H1 (cell line): ENCODE measurements at regions not wholly inside any gene's neighbourhood (a gene's known extent, or its start where the extent isn't known, plus 50 kb on each side); places are given as distances from the start of the nearest gene placed in this dataset.

Experiments
- CTCF ChIA-PET: fragments of 300-600 bp; sonication (Branson Sonifier 250); formaldehyde crosslinking; loops from one replicate; lab custom pipeline; 2021; ENCODE audit not compliant: partially characterized antibody; lab: Charles Lee
- POLR2A ChIA-PET: fragments of 300-600 bp; sonication (Branson Sonifier 250); formaldehyde crosslinking; loops from one replicate; lab custom pipeline; 2021; ENCODE audit warnings: inconsistent platforms; ENCODE audit not compliant: partially characterized antibody; lab: Charles Lee
- DNase-seq, 2 experiments: peaks; one replicate each; pipeline versions ENCODE4 v3.0.0 to v3.0.0-alpha.2; 2010 to 2022; ENCODE audit warnings: low spot score in 2 of 2, low read depth in 1 of 2, mixed read lengths in 1 of 2
- FAIRE-seq: peaks from 2 replicates; lab custom pipeline; 2011; peaks lifted over from hg19 to GRCh38; lab: Jason Lieb, UNC
- H2AFZ ChIP-seq: 2 replicates; pipeline ENCODE4 v1.8.1; 2012; ENCODE audit warnings: low read length, inconsistent platforms
- H2AK5ac ChIP-seq: 2 replicates; pipeline ENCODE4 v1.6.1; 2013; ENCODE audit warnings: low read depth, low read length
- H2BK120ac ChIP-seq: replicated peaks from 2 replicates; pipeline ENCODE3; 2013; ENCODE audit warnings: low read depth, low read length, inconsistent platforms
- H2BK12ac ChIP-seq: 2 replicates; pipeline ENCODE4 v1.6.1; 2013; ENCODE audit warnings: low read depth, low read length
- H2BK15ac ChIP-seq: 2 replicates; pipeline ENCODE4 v1.6.1; 2013; ENCODE audit warnings: low read length
- H2BK20ac ChIP-seq: 2 replicates; pipeline ENCODE4 v1.6.1; 2013; ENCODE audit warnings: low read length
- H2BK5ac ChIP-seq: 2 replicates; pipeline ENCODE4 v1.6.1; 2013; ENCODE audit warnings: low read depth, low read length
- H3K14ac ChIP-seq: 2 replicates; pipeline ENCODE4 v1.6.1; 2013; ENCODE audit warnings: inconsistent platforms; ENCODE audit not compliant: insufficient read length
- H3K18ac ChIP-seq: 2 replicates; pipeline ENCODE4 v1.6.1; 2013; ENCODE audit warnings: low read length; ENCODE audit errors: extremely low read depth
- H3K23ac ChIP-seq: 2 replicates; pipeline ENCODE4 v1.6.1; 2013; ENCODE audit warnings: inconsistent platforms; ENCODE audit not compliant: insufficient read length
- H3K23me2 ChIP-seq: 2 replicates; pipeline ENCODE4 v1.6.1; 2013; ENCODE audit warnings: low read depth, low read length
- H3K27ac ChIP-seq: 2 replicates; pipeline ENCODE4 v1.6.1; 2011; ENCODE audit warnings: low read depth, low read length, inconsistent platforms
- H3K27me3 ChIP-seq, 4 experiments: replicated peaks in 1 of 4; 1 replicate in 1 of 4; 2 replicates in 3 of 4; pipeline versions ENCODE4 v1.6.1 to v1.8.1; 2011 to 2013; ENCODE audit warnings: low read length in 3 of 4, mild to moderate bottlenecking in 3 of 4, inconsistent platforms in 2 of 4, mixed read lengths in 2 of 4, moderate library complexity in 1 of 4; ENCODE audit not compliant: control insufficient read depth in 3 of 4, insufficient read depth in 3 of 4; ENCODE audit errors: extremely low read depth in 1 of 4
- H3K36me3 ChIP-seq, 4 experiments: 2 replicates each; pipeline versions ENCODE4 v1.6.1 to v1.8.1; 2011 to 2013; ENCODE audit warnings: mild to moderate bottlenecking in 4 of 4, low read length in 3 of 4, moderate library complexity in 2 of 4, control low read depth in 1 of 4, inconsistent platforms in 1 of 4; ENCODE audit not compliant: insufficient read depth in 4 of 4, control insufficient read depth in 2 of 4
- H3K4ac ChIP-seq: replicated peaks from 2 replicates; pipeline ENCODE3; 2013; ENCODE audit warnings: low read length, low read depth, mixed read lengths, inconsistent platforms; ENCODE audit not compliant: insufficient read length
- H3K4me1 ChIP-seq, 4 experiments: replicated peaks in 1 of 4; 1 replicate in 1 of 4; 2 replicates in 3 of 4; pipeline versions ENCODE4 v1.6.1 to v1.8.1; 2011 to 2013; ENCODE audit warnings: low read length in 3 of 4, inconsistent platforms in 2 of 4, mixed read lengths in 1 of 4; ENCODE audit not compliant: insufficient read depth in 4 of 4, control insufficient read depth in 3 of 4
- H3K4me2 ChIP-seq, 2 experiments: 2 replicates each; pipeline versions ENCODE4 v1.6.1 to v1.8.1; 2011 to 2013; ENCODE audit warnings: low read depth in 2 of 2, low read length in 2 of 2, control low read depth in 1 of 2, inconsistent platforms in 1 of 2, mild to moderate bottlenecking in 1 of 2; ENCODE audit not compliant: insufficient read depth in 1 of 2
- H3K4me3 ChIP-seq, 4 experiments: fragments of 200-600, 300-600 bp in 1 of 4; sonication (generic), shearing (Covaris generic), sonication (Bioruptor Twin) in 1 of 4; 2 replicates each; pipeline versions ENCODE4 v1.5.1 to v1.8.1; 2011 to 2016; ENCODE audit warnings: low read length in 4 of 4, low read depth in 3 of 4, control low read depth in 2 of 4, inconsistent platforms in 2 of 4, mild to moderate bottlenecking in 2 of 4, mixed read lengths in 1 of 4, moderate library complexity in 1 of 4; ENCODE audit not compliant: insufficient read depth in 2 of 4; ENCODE audit errors: extremely low read depth in 1 of 4
- H3K56ac ChIP-seq: replicated peaks from 2 replicates; pipeline ENCODE3; 2013; ENCODE audit warnings: low read depth, mild to moderate bottlenecking, mixed read lengths, low read length, inconsistent platforms; ENCODE audit not compliant: insufficient read length
- H3K79me1 ChIP-seq: 2 replicates; pipeline ENCODE4 v1.6.1; 2013; ENCODE audit warnings: low read depth, low read length, control low read depth
- H3K79me2 ChIP-seq, 2 experiments: 2 replicates each; pipeline versions ENCODE4 v1.6.1 to v1.8.1; 2012 to 2013; ENCODE audit warnings: low read length in 2 of 2, mild to moderate bottlenecking in 2 of 2, inconsistent platforms in 1 of 2; ENCODE audit not compliant: insufficient read depth in 2 of 2, control insufficient read depth in 1 of 2
- H3K9ac ChIP-seq, 4 experiments: replicated peaks in 1 of 4; 1 replicate in 1 of 4; 2 replicates in 3 of 4; pipeline versions ENCODE4 v1.6.1 to v1.8.1; 2011 to 2013; ENCODE audit warnings: low read depth in 3 of 4, low read length in 3 of 4, control low read depth in 2 of 4, mild to moderate bottlenecking in 2 of 4, moderate library complexity in 2 of 4, inconsistent platforms in 1 of 4; ENCODE audit errors: extremely low read depth in 1 of 4
- H3K9me3 ChIP-seq, 2 experiments: 2 replicates each; pipeline versions ENCODE4 v1.6.1 to v1.8.1; 2012 to 2013; ENCODE audit warnings: mild to moderate bottlenecking in 2 of 2, moderate library complexity in 2 of 2, control low read depth in 1 of 2, inconsistent platforms in 1 of 2, low read depth in 1 of 2, low read length in 1 of 2, mixed read lengths in 1 of 2; ENCODE audit not compliant: insufficient read depth in 2 of 2
- H4K20me1 ChIP-seq, 2 experiments: replicated peaks in 1 of 2; 2 replicates each; pipeline versions ENCODE3 to v1.8.1; 2011 to 2013; ENCODE audit warnings: inconsistent platforms in 2 of 2, low read length in 2 of 2, mild to moderate bottlenecking in 1 of 2; ENCODE audit not compliant: insufficient read depth in 2 of 2, control insufficient read depth in 1 of 2
- H4K5ac ChIP-seq: 2 replicates; pipeline ENCODE4 v1.6.1; 2013; ENCODE audit warnings: low read length, low read depth, mixed read lengths, inconsistent platforms; ENCODE audit not compliant: insufficient read length
- H4K8ac ChIP-seq: 2 replicates; pipeline ENCODE4 v1.8.0; 2013; ENCODE audit warnings: mild to moderate bottlenecking, moderate library complexity, low read length, inconsistent platforms; ENCODE audit not compliant: insufficient read depth; ENCODE audit errors: extremely low read depth
- H4K91ac ChIP-seq: replicated peaks from 2 replicates; pipeline ENCODE3; 2013; ENCODE audit warnings: low read length, mixed read lengths, inconsistent platforms; ENCODE audit not compliant: insufficient read length
- ATF2 ChIP-seq: IDR thresholded peaks from 2 replicates; pipeline ENCODE4 v1.6.1; 2012; ENCODE audit warnings: low read length, inconsistent platforms
- BCL11A ChIP-seq, 2 experiments: IDR thresholded peaks; one replicate each; pipeline ENCODE4 v1.6.1; 2011; ENCODE audit warnings: low read depth in 2 of 2, low read length in 2 of 2, mild to moderate bottlenecking in 2 of 2
- BRCA1 ChIP-seq: IDR thresholded peaks from 2 replicates; pipeline ENCODE4 v1.6.1; 2012; ENCODE audit warnings: low read depth, low read length, improper control_type of control experiment
- KDM5A ChIP-seq: fragments of 200-600 bp; IDR thresholded peaks from 2 replicates; pipeline ENCODE4 v1.7.1; 2012; ENCODE audit warnings: mild to moderate bottlenecking, low read length, inconsistent platforms, mixed read lengths
- RAD21 ChIP-seq, 2 experiments: IDR thresholded peaks in 1 of 2; conservative IDR thresholded peaks in 1 of 2; 2 replicates each; pipeline ENCODE4 v1.6.1; 2011; ENCODE audit warnings: low read depth in 2 of 2, low read length in 2 of 2, improper control_type of control experiment in 1 of 2, inconsistent platforms in 1 of 2, mild to moderate bottlenecking in 1 of 2, moderate library complexity in 1 of 2
- RNF2 ChIP-seq: fragments of 200-900, 300-1000 bp; sonication (generic); IDR thresholded peaks from 2 replicates; pipeline ENCODE4 v1.7.1; 2016; ENCODE audit warnings: borderline replicate concordance, low read depth, mild to moderate bottlenecking, antibody characterized with exemption, low read length; ENCODE audit not compliant: poor library complexity, severe bottlenecking; ENCODE audit errors: missing control alignments
- WGBS, 2 experiments: shearing (Covaris generic) in 1 of 2; methylation state at CpG; one replicate each; pipeline versions ENCODE4 v1.1.6 to v1.1.7; 2013 to 2015; ENCODE audit warnings: low lambda C conversion rate in 2 of 2, mixed read lengths in 2 of 2, inconsistent platforms in 1 of 2, low coverage in 1 of 2, missing lambda C conversion rate in 1 of 2; ENCODE audit not compliant: insufficient replicate concordance in 2 of 2, insufficient coverage in 1 of 2, insufficient read length in 1 of 2; ENCODE audit errors: extremely low coverage in 1 of 2, missing lambda C conversion rate in 1 of 2; 5-methylcytosine and 5-hydroxymethylcytosine counted together

- Histone ChIP-seq H2BK5ac (no peak overlapping the region), H3K27me3 (no peaks in the 10 kb centered on the region), H2BK12ac (no peak overlapping the region), H3K9ac (no peak overlapping the region), H2BK20ac (no peak overlapping the region), H3K4me3 (no peak overlapping the region), H3K23ac (no peak overlapping the region), H3K56ac (no peak overlapping the region), H3K23me2 (no peaks in the 10 kb centered on the region; the same call in 1 of the 2 replicates), H3K36me3 (no peaks in the 10 kb centered on the region), H4K5ac (no peak overlapping the region), H3K4me2 (no peak overlapping the region), H2BK15ac (no peak overlapping the region), H3K4me1 (peaks cover 0 to 10% (median 5%) of the 10 kb centered on the region in 4 experiments; a peak in 6 of 7 replicates), H4K20me1 (no peaks in the 10 kb centered on the region), H3K79me1 (no peaks in the 10 kb centered on the region), H2AFZ (no peak overlapping the region), H3K79me2 (no peaks in the 10 kb centered on the region), H4K91ac (no peak overlapping the region), H3K18ac (no peak overlapping the region), H2AK5ac (no peak overlapping the region), H3K27ac (no peak overlapping the region), H4K8ac (no peak overlapping the region), H2BK120ac (no peak overlapping the region), H3K4ac (peak overlapping the region; percentile 45), H3K14ac (no peak overlapping the region), H3K9me3 (no peaks in the 10 kb centered on the region)
- WGBS, 2 experiments: 85% methylated on average over 8 of the region's 8 CpGs; no CpG with 5 or more reads in 1 of the 2 experiments
- FAIRE-seq (no peak), DNase-seq (no peak)
- POLR2A ChIA-PET: no interaction called here
- CTCF ChIA-PET: no interaction called here
- TF ChIP-seq BRCA1 (no peak), RAD21 (IDR thresholded peaks at IDR 0.05 in 1 of 2, conservative IDR thresholded peaks at IDR 0.05 in 1 of 2; ENCODE audit: low read depth in 2 of 2, low read length in 2 of 2) (no peak), KDM5A (no peak), ATF2 (no peak), BCL11A (IDR thresholded peaks at IDR 0.05; ENCODE audit: low read depth in 2 of 2, low read length in 2 of 2) (no peak), RNF2 (no peak)
These were observed 211.0 kb upstream of the SIX2 start for GRCh38 chr2:45220227-45220626.
